ENCODE measurements at regions not wholly inside any gene's neighbourhood (a gene's known extent, or its start where the extent isn't known, plus 50 kb on each side); places are given as distances from the start of the nearest gene placed in this dataset.

- no peak for TF ChIP-seq EP300 (IDR thresholded peaks at IDR 0.05)
- no peak for TF ChIP-seq POLR2A (IDR thresholded peaks at IDR 0.05)
Measured at GRCh38 chr5:99926463-99926862, 608.7 kb upstream of the FAM174A start.
